Naive thymus-derived CD4-positive, alpha-beta T cell (primary cell): ENCODE measurements at regions not wholly inside any gene's neighbourhood (a gene's known extent, or its start where the extent isn't known, plus 50 kb on each side); places are given as distances from the start of the nearest gene placed in this dataset.

Source experiments
- ATAC-seq: fragments of 150-1000 bp; cut with Tn5 transposase; 2 replicates; pipeline ENCODE4 v1.10.0; 2021; ENCODE audit warnings: mild to moderate bottlenecking, moderate library complexity
- CTCF ChIA-PET: fragments of 350-600 bp; sonication (Branson Sonifier 250); formaldehyde crosslinking; loops from one replicate; lab custom pipeline; 2021; ENCODE audit warnings: antibody characterized with exemption; lab: Charles Lee
- POLR2A ChIA-PET: fragments of 350-600 bp; sonication (Branson Sonifier 250); formaldehyde crosslinking; loops from one replicate; lab custom pipeline; 2021; ENCODE audit warnings: antibody characterized with exemption, inconsistent platforms; lab: Charles Lee
- DNase-seq, 9 donors: peaks; one replicate each; pipeline versions ENCODE4 v3.0.0 to v3.0.0-alpha.2; 2020 to 2022; ENCODE audit warnings: mixed read lengths in 1 of 9
- H3K27ac ChIP-seq: one replicate; pipeline ENCODE4 v1.7.0; 2013; ENCODE audit warnings: mild to moderate bottlenecking, low read depth, low read length, moderate library complexity
- H3K27me3 ChIP-seq, 2 donors: one replicate each; pipeline ENCODE4 v1.7.0; 2013; ENCODE audit warnings: low read length in 2 of 2, mild to moderate bottlenecking in 2 of 2, moderate library complexity in 2 of 2; ENCODE audit not compliant: control insufficient read depth in 2 of 2, insufficient read depth in 2 of 2
- H3K36me3 ChIP-seq, 3 experiments: 1 replicate in 2 of 3; 2 replicates in 1 of 3; pipeline ENCODE4 v1.7.0; 2013; ENCODE audit warnings: low read length in 3 of 3, mild to moderate bottlenecking in 3 of 3, moderate library complexity in 1 of 3; ENCODE audit not compliant: insufficient read depth in 3 of 3, control insufficient read depth in 2 of 3
- H3K4me1 ChIP-seq, 2 donors: one replicate each; pipeline ENCODE4 v1.7.0; 2013; ENCODE audit warnings: low read length in 2 of 2, mild to moderate bottlenecking in 2 of 2, moderate library complexity in 1 of 2; ENCODE audit not compliant: control insufficient read depth in 2 of 2, insufficient read depth in 2 of 2
- H3K4me3 ChIP-seq: 2 replicates; pipeline ENCODE4 v1.7.0; 2013; ENCODE audit warnings: mild to moderate bottlenecking, low read length
- H3K9me3 ChIP-seq, 3 experiments: 1 replicate in 2 of 3; 2 replicates in 1 of 3; pipeline ENCODE4 v1.7.0; 2013; ENCODE audit warnings: low read length in 3 of 3; ENCODE audit not compliant: control insufficient read depth in 2 of 3
- H3K27ac Mint-ChIP-seq, 9 donors: one replicate each; pipeline ENCODE4 v1.8.0; 2020 to 2022; ENCODE audit warnings: mixed read lengths in 9 of 9, mild to moderate bottlenecking in 8 of 9, moderate library complexity in 5 of 9, inconsistent platforms in 2 of 9
- H3K27me3 Mint-ChIP-seq, 5 donors: one replicate each; pipeline ENCODE4 v1.8.0; 2021 to 2022; ENCODE audit warnings: mixed read lengths in 5 of 5, mild to moderate bottlenecking in 1 of 5
- H3K36me3 Mint-ChIP-seq, 5 donors: one replicate each; pipeline ENCODE4 v1.8.0; 2020 to 2022; ENCODE audit warnings: mixed read lengths in 5 of 5, mild to moderate bottlenecking in 3 of 5, inconsistent platforms in 1 of 5
- H3K4me1 Mint-ChIP-seq, 7 donors: one replicate each; pipeline ENCODE4 v1.8.0; 2020 to 2022; ENCODE audit warnings: mixed read lengths in 7 of 7, mild to moderate bottlenecking in 3 of 7, inconsistent platforms in 1 of 7
- H3K4me3 Mint-ChIP-seq, 10 donors: one replicate each; pipeline ENCODE4 v1.8.0; 2020 to 2022; ENCODE audit warnings: mild to moderate bottlenecking in 10 of 10, mixed read lengths in 10 of 10, moderate library complexity in 6 of 10, inconsistent platforms in 2 of 10
- H3K9me3 Mint-ChIP-seq, 11 donors: one replicate each; pipeline ENCODE4 v1.8.0; 2020 to 2022; ENCODE audit warnings: mixed read lengths in 11 of 11, mild to moderate bottlenecking in 4 of 11, inconsistent platforms in 1 of 11, moderate library complexity in 1 of 11
- intact Hi-C, 2 donors: fragments of 100-400 bp; cut with micrococcal nuclease; formaldehyde crosslinking; loops; one replicate each; pipeline ENCODE4 v1.15.1; 2023

DNA sequence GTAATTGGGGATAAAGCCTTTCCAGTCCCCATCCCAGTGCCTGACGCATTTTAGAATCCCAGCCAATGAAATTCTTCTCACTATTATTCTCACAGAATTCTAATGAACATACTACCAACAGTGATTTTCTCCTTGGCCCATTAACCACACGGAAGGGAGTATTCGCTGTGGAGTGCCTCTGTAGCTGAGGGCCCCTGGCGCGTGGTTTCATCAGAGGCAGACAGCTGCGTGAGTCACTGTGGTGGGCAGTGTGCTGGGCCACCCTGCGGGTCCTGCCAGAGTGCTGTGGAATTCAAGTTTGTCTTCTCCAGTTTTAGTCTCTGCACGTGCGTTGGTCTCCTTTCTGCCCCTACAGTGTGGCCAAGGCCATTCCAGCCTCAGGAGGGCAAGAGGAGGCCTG is 335.4 kb upstream of the FAT1 start:
- H3K4me1 ChIP-seq = no peaks in the 10 kb centered on the region
- no peaks in the 10 kb centered on the region for H3K36me3 Mint-ChIP-seq
- intact Hi-C loops = no loop called here
- CTCF ChIA-PET = no interaction called here
- H3K27me3 Mint-ChIP-seq = no peaks in the 10 kb centered on the region
- no peak overlapping the region for H3K4me3 ChIP-seq
- no peak overlapping the region for H3K27ac ChIP-seq
- ATAC-seq (no peak), DNase-seq (no peak)
- no peaks in the 10 kb centered on the region for H3K27me3 ChIP-seq
- no peak overlapping the region for H3K4me3 Mint-ChIP-seq
- POLR2A ChIA-PET = no interaction called here
- H3K36me3 ChIP-seq = no peaks in the 10 kb centered on the region
- no peaks in the 10 kb centered on the region for H3K4me1 Mint-ChIP-seq
- peaks cover 0 to 14% (median 2%) of the 10 kb centered on the region in 11 donors for H3K9me3 Mint-ChIP-seq
- no peak overlapping the region for H3K27ac Mint-ChIP-seq
- H3K9me3 ChIP-seq = peaks cover 0 to 7% (median 0%) of the 10 kb centered on the region in 3 experiments

DNA sequence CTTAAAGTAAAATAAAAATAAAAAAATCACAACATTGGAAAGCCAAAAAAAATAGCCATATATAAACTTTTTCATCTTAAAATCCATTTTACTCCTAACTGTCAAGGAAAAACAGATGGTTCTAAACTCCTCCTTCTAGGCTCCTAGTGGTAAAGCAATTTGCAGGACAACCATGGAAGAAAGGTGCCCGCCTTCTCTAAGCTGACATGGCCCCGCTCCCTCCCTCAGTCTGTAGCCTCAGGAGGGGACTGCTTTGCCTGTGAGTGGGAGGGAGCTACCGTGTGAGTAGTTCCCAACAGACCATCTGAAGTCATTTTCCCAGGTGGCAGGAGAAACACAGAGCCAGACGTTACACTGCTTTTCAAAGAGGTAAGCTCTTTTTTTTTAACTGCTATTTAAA is 336.2 kb upstream of the FAT1 start:
- no peak overlapping the region for H3K4me3 Mint-ChIP-seq
- ChIA-PET CTCF (no interaction called here), POLR2A (no interaction called here)
- no peaks in the 10 kb centered on the region for H3K4me1 ChIP-seq
- no peaks in the 10 kb centered on the region for H3K27me3 Mint-ChIP-seq
- no peaks in the 10 kb centered on the region for H3K36me3 Mint-ChIP-seq
- intact Hi-C loops = no loop called here
- H3K4me1 Mint-ChIP-seq = peaks cover 0 to 1% (median 0%) of the 10 kb centered on the region in 7 donors
- DNase-seq (no peak), ATAC-seq (no peak)
- no peaks in the 10 kb centered on the region for H3K27me3 ChIP-seq
- no peak overlapping the region for H3K27ac ChIP-seq
- peaks cover 0 to 14% (median 2%) of the 10 kb centered on the region in 11 donors for H3K9me3 Mint-ChIP-seq
- no peak overlapping the region for H3K27ac Mint-ChIP-seq
- no peaks in the 10 kb centered on the region for H3K36me3 ChIP-seq
- no peak overlapping the region for H3K4me3 ChIP-seq
- peaks cover 0 to 7% (median 0%) of the 10 kb centered on the region in 3 experiments for H3K9me3 ChIP-seq

- Histone ChIP-seq H3K27ac (no peak overlapping the region), H3K36me3 (no peaks in the 10 kb centered on the region), H3K27me3 (no peaks in the 10 kb centered on the region), H3K4me3 (no peak overlapping the region), H3K9me3 (peaks cover 0 to 7% (median 0%) of the 10 kb centered on the region in 3 experiments), H3K4me1 (no peaks in the 10 kb centered on the region)
- H3K9me3 Mint-ChIP-seq = peaks cover 0 to 14% (median 2%) of the 10 kb centered on the region in 11 donors
- intact Hi-C loops = no loop called here
- H3K27ac Mint-ChIP-seq = no peak overlapping the region
- no peaks in the 10 kb centered on the region for H3K27me3 Mint-ChIP-seq
- no peak overlapping the region for H3K4me3 Mint-ChIP-seq
- H3K36me3 Mint-ChIP-seq = no peaks in the 10 kb centered on the region
- ChIA-PET CTCF (no interaction called here), POLR2A (no interaction called here)
- no peak for DNase-seq
- H3K4me1 Mint-ChIP-seq = peaks cover 0 to 1% (median 0%) of the 10 kb centered on the region in 7 donors
- no peak for ATAC-seq
These were observed 336.9 kb upstream of the FAT1 start for GRCh38 chr4:187060551-187060950.

- no peaks in the 10 kb centered on the region for H3K27me3 ChIP-seq
- peaks cover 0 to 4% (median 0%) of the 10 kb centered on the region in 3 experiments for H3K9me3 ChIP-seq
- H3K27me3 Mint-ChIP-seq = no peaks in the 10 kb centered on the region
- H3K4me1 ChIP-seq = no peaks in the 10 kb centered on the region
- no peaks in the 10 kb centered on the region for H3K36me3 ChIP-seq
- H3K27ac ChIP-seq = no peak overlapping the region
- intact Hi-C loops = no loop called here
- ATAC-seq = no peak
- ChIA-PET CTCF (no interaction called here), POLR2A (no interaction called here)
- no peaks in the 10 kb centered on the region for H3K36me3 Mint-ChIP-seq
- H3K4me3 ChIP-seq = no peak overlapping the region
- H3K27ac Mint-ChIP-seq = no peak overlapping the region
- H3K4me1 Mint-ChIP-seq = peaks cover 0 to 1% (median 0%) of the 10 kb centered on the region in 7 donors
- no peak for DNase-seq
- no peak overlapping the region for H3K4me3 Mint-ChIP-seq
- H3K9me3 Mint-ChIP-seq = peaks cover 0 to 14% (median 3%) of the 10 kb centered on the region in 11 donors
These were observed 339.6 kb upstream of the FAT1 start for GRCh38 chr4:187063251-187063650.

- Histone ChIP-seq H3K27ac (no peak overlapping the region), H3K4me3 (no peak overlapping the region), H3K36me3 (no peaks in the 10 kb centered on the region), H3K9me3 (peaks cover 0 to 4% (median 0%) of the 10 kb centered on the region in 3 experiments), H3K27me3 (no peaks in the 10 kb centered on the region), H3K4me1 (no peaks in the 10 kb centered on the region)
- intact Hi-C loops = no loop called here
- DNase-seq = no peak
- POLR2A ChIA-PET = no interaction called here
- CTCF ChIA-PET = no interaction called here
- Mint-ChIP-seq H3K27ac (no peak overlapping the region), H3K4me1 (peaks cover 0 to 1% (median 0%) of the 10 kb centered on the region in 7 donors), H3K9me3 (peaks cover 0 to 17% (median 3%) of the 10 kb centered on the region in 11 donors), H3K4me3 (no peak overlapping the region), H3K36me3 (no peaks in the 10 kb centered on the region), H3K27me3 (no peaks in the 10 kb centered on the region)
- ATAC-seq = no peak
These were observed 340.4 kb upstream of the FAT1 start for GRCh38 chr4:187064033-187064432.

DNA sequence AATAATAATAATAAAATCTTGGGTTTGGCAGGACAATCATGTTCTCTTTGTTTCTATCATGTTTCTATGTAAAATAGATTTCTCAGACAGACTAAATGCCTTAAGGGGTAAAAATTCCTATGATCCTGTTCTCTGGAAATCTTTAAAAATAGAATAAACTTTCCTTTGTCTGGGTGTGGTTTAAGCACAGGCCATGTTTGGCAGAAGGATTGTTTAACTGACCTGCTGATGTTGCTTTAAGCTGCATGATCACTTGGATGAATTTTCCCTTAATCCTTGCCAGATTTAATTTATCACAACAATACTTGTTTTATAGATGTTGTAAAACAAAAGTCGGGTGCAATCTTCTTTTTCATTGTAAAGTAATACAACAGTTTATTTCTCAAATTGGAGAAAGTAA is 341.7 kb upstream of the FAT1 start:
- intact Hi-C loops = no loop called here
- H3K27ac Mint-ChIP-seq = no peak overlapping the region
- H3K27me3 Mint-ChIP-seq = no peaks in the 10 kb centered on the region
- ATAC-seq = no peak
- CTCF ChIA-PET = no interaction called here
- H3K36me3 Mint-ChIP-seq = no peaks in the 10 kb centered on the region
- no peak overlapping the region for H3K4me3 Mint-ChIP-seq
- POLR2A ChIA-PET = no interaction called here
- Histone ChIP-seq H3K27ac (no peak overlapping the region), H3K9me3 (no peaks in the 10 kb centered on the region), H3K27me3 (no peaks in the 10 kb centered on the region), H3K4me3 (no peak overlapping the region), H3K36me3 (no peaks in the 10 kb centered on the region), H3K4me1 (no peaks in the 10 kb centered on the region)
- peaks cover 0 to 22% (median 4%) of the 10 kb centered on the region in 11 donors for H3K9me3 Mint-ChIP-seq
- H3K4me1 Mint-ChIP-seq = peaks cover 0 to 1% (median 0%) of the 10 kb centered on the region in 7 donors
- no peak for DNase-seq

- ChIA-PET POLR2A (no interaction called here), CTCF (no interaction called here)
- Mint-ChIP-seq H3K9me3 (peaks cover 0 to 20% (median 4%) of the 10 kb centered on the region in 11 donors), H3K27me3 (no peaks in the 10 kb centered on the region), H3K36me3 (no peaks in the 10 kb centered on the region), H3K27ac (no peak overlapping the region), H3K4me1 (peaks cover 0 to 1% (median 0%) of the 10 kb centered on the region in 7 donors), H3K4me3 (no peak overlapping the region)
- DNase-seq = no peak
- H3K9me3 ChIP-seq = no peaks in the 10 kb centered on the region
- no peak overlapping the region for H3K27ac ChIP-seq
- H3K27me3 ChIP-seq = no peaks in the 10 kb centered on the region
- H3K36me3 ChIP-seq = no peaks in the 10 kb centered on the region
- ATAC-seq = no peak
- H3K4me3 ChIP-seq = no peak overlapping the region
- no peaks in the 10 kb centered on the region for H3K4me1 ChIP-seq
- intact Hi-C loops = no loop called here
These were observed 342.1 kb upstream of the FAT1 start for GRCh38 chr4:187065806-187066205.
